DMS79 treated with DMSO at 0.1 percent for 48 hours (cell line): ENCODE measurements at regions not wholly inside any gene's neighbourhood (a gene's known extent, or its start where the extent isn't known, plus 50 kb on each side); places are given as distances from the start of the nearest gene placed in this dataset.
A peak's percentile ranks its signal among the peaks of the same experiment; 100 is the strongest.
"Not testable (repeated sequence)": the region's sequence is repeated elsewhere in the genome, so short reads cannot be mapped to it uniquely, and the experiment has no call there.

Source experiments
- DNase-seq: peaks from one replicate; lab custom pipeline; 2025; lab: John Stamatoyannopoulos, UW

DNA sequence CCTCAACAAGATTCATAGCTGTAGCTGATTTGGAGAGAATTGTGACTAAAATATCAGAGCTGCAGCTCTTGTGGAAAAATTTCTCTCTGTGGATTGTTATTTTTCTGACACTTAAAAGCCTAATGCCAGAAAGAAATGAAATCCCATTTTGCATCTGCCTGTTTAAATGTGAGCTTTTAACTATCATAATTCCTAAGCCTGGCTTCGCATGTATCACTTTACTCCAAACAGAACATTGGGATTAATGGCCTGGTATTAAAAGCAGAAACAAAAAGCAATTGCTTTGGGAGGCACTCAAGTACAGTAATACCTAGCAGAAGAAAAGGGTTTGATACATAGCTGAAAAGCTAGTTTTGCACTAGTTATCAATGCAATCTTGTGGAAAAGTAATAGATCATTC is 164.2 kb upstream of the FSHR start:
- DNase-seq: no peak

DNA sequence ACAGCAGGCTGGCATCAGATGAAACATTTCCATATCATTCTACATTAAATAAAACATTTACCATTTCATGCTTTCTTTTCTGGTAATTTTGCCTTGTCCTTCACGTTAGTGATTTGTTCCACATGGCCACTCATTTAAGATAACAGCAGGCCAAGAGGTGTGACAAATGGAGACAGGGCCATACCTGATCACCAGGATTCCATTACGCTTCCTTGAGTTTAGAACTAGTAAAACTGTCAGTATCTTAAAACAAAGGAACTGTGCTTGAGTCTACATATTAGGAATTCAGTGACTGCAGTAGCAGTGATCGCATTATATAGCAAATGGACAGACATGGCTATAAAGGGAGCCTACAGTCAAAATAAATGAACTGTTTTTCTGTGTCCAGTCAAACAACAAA is 155.1 kb upstream of the FSHR start:
- no peak for DNase-seq

DNA sequence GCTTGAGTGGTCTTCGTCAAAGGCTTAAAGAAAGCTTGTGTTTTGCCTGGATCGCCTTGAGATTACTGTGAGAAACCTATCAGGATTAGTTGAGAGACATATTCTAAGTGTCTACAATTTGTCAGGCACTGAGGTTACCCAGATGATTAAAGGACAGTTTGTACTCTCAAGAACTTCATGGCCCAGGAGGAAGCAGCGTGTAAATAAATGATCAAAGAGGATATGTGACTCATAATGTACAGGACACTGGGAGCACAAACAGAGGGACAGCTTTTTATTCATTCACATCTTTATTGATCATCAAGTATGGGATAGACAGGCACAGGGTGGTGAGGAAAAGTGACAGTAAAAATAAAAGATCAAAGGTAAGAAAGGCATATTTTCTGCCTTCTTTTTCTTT is 152.6 kb upstream of the FSHR start:
- no peak for DNase-seq

DNA sequence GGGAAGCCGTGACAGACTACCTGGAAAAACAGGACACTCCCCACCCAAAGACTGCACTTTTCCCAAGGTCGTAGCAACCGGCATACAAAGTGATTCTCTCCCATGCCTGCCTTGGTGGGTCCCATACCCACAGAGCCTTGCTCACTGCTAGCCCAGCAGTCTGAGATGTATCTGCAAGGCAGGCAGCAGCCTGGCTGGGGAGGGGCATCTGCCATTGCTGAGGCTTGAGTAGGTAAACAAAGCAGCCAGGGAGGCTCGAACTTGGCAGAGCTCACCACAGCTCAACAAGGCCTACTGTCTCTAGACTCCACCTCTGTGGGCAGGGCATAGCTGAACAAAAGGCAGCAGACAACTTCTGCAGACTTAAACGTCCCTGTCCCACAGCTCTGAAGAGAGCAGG is 144.4 kb upstream of the FSHR start:
- not testable (repeated sequence) for DNase-seq

DNA sequence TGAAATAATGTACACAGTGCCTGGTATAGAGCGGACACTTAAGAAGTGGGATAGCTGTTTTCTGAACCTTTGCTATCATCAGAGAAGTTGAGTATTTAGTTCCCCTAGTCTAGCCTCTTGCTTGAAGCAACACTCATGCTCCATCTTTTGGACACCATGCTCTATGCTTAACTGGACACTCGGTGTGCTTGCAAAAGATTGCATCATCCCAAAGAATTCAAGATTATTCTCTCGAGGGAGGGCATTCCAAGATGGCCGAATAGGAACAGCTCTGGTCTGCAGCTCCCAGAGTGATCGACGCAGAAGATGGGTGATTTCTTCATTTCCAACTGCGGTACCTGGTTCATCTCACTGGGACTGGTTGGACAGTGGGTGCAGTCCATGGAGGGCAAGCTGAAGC is 143.9 kb upstream of the FSHR start:
- DNase-seq: no peak

DNA sequence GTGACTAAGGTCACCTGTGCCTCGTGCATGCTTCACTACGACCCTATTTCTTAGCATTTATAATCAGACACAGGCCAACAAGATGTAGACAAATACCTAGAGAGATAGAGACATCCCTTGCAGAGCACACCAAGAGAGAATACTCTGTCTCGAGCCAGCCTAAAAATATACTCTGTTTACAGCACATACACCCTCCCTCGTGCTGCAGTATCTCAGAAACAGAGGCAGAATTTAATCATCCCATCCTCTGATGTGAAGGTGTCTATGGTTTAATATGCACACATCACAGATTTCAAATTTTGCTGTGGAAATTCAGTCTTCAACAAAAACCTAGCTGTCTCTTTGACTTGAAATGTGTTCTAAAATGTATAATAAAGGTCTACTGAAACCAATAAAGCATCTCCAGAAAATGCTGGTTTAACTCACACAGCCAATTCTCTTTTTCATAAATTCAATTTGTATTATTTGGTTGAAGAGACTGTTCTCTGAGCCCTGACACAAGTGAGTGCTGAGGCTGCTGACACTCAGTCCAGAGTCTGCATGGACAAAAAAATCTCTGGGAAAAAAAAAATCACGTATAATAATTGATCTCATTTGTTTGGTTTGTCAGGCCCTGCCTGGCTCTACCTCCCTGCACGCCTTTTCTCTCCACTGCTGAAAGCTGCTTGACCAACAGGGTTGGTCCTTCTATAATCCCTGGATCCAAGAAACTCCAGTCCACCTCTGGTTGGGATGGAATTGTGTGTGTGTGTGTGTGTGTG is 142.0 kb upstream of the FSHR start:
- no peak for DNase-seq

DNA sequence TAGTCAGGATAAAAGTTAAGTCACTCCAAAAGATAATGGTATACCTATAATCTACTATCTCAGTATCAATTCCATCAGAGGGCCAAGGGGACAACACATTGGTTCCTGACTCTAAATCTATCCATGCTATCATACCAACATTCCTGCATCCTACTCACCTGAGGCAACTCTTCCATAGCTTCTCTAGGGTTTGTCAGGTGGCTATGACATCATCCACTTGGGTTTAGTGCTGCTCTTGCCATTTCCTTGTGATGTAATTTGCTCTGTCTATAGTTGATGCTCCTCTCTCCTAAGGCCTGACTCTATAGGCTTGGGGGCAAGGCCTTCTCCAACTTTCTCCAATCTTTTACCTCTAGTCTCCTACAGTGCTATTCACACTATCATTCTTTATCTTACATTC is 139.9 kb upstream of the FSHR start:
- no peak for DNase-seq

DNA sequence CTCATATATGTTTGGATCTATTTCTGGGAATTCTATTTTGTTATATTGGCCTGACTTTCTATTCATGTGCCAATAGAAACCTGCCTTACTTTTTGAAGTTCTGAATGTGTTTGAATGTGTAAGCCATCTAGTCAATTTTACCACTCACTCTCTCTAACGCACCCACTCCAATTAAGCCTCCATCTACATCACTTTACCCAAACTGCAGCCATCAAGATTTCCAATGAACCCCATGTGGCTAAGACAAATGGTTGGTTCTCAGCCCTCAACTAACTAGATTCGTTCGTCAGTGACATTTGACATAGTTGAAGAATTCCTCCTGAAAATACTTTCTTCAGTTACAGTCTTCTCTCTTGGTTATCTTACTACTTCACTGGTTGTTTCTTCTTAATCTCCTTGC is 137.3 kb upstream of the FSHR start:
- DNase-seq: no peak

DNA sequence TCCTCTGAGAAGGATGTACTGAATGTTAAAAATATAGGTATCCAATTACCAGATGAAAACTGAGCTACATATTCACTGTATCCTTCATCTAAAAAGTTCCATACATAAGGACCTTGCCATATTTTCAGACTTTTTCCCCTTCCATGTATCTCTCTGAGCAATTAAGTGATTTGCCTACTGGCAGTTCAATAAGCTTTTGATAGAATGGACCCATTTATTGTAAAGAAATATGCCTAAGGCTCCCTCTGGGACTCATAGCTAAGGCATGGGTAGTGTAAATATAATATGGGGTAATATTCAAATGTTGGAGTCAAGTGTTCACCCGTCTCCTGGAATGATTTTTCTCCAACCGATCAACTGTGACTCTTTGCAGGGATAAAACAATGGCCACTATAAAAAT is 135.4 kb upstream of the FSHR start:
- DNase-seq: no peak

DNA sequence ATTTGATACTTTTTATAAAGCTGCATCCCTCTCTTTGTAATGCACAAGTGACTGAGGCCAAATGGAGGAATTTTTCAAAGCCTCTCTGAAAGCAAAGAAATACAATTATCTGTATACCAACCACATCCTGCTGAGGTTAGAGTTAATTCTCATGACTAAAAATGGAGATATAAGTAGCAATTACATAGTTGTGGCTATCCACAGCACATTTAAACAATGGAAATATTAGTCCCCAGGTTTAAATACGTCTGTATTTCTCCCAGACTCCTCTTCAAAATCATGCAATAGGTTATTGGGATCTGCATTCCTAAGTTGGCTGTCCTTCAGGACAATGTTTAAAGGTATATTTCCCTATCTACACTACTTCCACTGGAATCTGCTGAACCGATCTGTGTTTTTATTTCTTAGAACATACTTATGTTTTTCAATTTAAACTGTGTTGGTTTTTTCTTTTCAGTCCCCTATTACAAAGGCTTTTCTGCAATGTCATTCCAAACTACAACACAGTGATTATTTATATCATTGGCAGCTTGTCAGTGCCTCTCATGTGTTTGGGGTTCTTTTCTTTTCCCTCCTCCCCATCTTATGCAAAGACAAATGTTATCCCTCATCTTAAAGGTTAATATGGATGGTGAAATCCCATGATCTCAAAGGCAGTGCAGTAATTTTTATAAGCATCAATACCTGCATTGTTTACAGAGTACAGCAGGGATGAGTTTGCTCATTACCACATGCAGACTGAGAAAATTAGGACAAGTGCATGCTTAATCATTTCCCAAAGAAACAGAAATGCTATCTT is 134.8 kb upstream of the FSHR start:
- DNase-seq: no peak

DNA sequence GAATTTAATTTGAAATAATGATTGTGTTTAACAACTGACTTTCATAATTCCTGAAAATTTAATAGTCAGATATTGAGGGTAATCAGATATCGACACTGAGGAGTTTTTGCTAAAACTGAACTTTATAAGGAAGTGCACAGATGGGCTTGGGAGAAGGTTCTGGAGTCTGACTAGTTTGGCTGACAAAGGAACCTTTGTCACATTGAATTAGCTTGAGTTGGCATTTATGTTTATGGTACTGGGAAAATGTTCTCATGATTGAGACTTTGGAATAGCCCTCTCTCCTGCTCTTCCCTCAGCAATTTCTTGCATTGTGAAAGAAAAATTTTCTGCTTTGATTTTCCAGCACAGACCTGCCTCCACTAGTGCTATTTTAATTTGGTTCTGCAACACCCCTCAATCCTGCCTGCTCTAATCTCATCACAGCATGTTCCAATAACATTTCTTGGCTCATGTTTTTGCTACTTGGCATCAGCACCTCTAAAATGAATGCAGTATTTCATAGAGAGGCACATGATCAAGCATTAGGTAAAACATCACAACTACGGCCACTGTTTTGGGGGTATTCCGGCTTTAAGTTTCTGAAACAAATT is 133.9 kb upstream of the FSHR start:
- no peak for DNase-seq

DNA sequence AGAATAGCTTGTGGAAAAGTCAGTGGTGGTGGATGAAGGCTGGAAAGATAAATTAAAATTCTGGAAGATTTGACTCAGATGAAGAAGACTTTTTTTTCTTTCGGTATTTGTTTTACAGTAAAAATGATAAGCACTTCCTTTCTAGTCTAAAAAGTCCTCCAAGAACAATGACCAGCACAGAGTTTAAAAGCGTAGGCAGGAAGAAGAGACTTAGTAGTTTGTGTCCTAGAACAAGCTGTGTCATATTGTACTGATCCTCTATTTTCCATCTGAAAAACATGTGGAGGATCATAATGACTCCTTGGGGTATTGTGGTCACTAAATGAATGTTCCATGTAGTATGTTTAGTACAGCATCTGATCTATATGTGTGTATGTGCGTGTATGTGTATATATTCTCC is 132.4 kb upstream of the FSHR start:
- DNase-seq: no peak

DNA sequence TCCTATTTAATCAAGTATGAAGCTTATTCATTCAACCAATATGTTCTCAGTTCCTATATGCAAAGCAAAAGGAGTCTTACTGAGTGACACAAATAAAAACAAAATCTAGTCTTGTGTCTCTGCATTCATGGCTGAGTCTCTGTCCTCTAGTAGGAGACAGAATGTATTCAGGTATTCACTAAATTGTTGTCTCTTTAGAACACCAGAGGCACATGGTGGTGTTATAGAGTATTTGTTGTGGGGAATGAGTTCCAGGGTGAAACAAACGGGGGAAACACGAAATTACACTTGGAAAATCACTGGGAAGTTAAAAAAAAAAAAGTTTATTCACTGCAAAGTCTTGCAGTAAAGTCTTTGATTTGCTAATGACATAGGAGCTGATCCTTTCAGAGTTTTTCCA is 131.7 kb upstream of the FSHR start:
- DNase-seq: no peak

DNA sequence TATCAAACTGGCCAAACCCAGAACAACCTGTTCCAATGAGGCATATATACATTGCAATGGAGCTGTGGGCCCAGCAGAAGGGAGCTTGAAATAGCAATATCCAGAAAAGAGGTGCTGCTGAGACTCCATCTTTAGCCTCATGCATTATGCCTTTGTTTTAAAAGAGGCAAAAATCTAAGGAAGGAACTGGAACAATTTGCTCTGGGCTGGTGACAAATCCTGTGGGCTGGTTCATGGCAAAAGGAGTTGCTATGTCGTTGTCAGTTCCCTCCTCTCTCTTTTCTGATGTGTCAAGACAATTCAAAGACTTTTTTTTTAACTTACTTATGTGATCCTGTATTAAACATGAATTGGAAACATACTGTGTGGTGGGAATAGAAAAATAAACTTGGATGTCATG is 124.2 kb upstream of the FSHR start:
- DNase-seq: no peak

DNA sequence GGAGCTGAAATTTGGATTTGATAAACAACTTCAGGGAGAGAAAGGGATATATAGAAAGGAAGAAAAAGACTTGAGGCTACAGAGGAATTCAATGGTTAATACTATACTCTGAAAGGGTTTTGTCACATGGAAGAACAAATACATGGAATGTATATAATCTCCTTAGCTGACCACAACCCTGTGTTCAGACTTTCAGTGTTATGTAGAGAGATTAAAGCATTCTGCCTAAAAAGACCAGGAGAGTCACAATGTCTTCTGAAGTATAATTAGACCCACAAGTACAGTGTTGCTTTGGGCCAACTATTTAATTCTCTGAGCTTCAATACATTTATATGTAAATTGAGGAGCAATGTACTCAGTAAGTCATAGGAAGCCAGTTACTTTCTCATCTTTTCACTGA is 123.8 kb upstream of the FSHR start:
- DNase-seq: no peak

DNA sequence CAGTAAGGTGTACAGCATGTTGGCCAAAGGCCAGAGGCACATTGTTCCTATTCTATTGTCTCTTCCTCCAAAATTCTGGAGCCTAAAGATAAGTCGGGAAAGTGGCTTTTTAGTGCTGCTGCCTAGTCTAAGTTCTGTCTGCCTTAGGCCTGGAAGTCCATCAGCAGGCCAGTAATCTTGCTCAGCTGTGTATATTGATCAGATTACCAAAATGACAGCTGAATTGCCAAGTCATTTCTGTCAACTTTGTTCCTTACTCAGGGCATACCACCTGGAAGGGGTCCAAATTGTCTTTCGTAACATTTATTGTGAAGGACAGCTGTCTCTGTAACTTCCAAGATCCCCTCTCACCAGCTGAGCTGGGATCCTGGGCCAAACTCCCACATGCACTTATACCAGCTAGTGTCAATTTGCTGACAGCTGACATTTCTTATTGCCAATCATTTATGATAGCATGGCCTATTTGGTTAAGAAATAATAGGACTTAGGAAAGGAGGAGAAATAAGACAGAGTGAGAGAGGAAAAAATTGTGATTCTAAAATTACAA is 116.8 kb upstream of the FSHR start:
- no peak for DNase-seq

DNA sequence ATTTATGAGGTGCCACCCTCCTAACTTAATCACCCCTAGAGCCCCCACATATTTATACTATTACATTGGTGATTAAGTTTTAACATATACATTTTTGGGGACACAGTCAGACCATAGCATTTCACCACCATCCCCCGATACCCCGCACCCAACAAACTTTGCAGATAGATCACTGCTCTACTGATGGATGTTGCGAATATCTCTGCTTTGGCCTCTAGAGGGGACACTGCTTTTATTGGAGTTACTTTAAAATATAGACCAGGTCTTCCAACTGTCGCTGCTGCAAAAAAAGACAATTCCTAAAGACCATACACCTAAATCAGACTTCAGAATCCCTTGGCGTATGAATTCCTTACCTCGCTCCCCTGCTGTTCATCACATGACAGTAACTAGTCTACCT is 115.8 kb upstream of the FSHR start:
- no peak for DNase-seq

DNA sequence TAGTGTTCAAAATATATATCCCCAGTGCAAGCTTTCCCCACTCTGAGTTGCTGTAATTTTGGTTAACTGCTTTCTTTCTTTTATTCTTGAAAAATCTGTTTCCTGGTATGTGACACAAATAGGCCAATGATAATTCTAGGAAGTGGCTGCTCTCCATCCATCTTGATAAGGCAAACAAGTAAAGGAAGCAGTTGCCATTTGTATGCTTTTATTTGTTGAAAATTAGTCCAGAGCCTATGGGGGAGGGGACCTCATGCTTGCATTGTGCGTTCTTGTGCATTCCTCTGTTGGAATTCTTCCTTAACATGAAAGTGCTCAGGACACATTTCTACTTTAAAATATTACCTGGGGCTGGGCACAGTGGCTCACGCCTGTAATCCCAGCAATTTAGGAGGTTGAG is 111.2 kb upstream of the FSHR start:
- no peak for DNase-seq

DNA sequence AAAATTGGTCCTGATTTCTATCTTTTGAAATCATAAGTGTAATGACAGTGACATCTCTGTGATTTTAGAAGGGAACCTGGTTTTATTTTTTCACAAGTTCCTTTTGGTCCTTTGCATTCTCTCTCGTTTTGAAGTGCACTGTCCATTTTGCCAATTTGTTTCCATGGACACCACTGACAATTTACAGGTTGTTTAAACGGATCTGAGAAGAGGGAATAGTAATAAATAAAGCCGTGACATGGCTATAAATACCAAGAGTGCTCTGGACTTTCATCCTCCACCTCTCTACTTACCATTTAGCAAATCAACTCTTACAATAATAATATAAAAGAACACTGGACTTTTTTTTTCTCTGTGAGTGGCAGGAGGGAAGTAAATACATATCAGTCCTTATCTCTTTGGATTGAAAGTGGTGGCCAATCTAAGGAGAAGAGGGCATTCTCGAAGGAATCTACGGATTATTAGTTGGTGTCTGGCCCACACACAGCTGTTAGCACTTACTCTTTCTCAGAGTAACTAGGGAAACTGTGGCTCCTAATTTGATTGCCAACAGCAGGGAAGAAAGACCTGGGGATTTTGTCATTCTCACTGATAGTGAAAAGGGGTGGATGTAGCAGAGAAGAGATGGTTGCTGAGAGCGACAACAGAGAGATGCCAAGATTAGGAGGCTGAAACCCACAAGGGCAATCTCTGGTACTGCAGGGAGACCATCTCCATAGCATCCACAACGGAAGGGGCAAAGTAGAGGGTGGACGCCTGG is 108.7 kb upstream of the FSHR start:
- peak; percentile 44 for DNase-seq

DNA sequence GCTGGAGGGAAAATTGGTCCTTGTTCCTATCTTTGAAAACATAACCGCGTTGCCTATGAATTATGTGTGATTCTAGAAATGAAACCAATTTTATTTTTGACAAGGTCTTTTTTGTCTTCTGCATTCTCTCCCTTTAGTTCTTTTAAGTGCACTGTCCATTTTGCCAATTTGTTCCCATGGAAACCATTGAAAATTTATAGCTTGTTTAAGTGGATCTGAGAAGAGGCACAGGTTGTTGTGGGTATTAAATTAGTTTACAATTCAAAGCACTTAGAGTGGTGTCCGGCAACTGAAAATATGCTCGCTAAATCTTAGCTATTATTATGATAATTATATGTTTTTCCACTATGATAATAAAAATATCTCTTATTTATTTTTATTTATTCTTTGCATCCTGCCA is 107.5 kb upstream of the FSHR start:
- peak; percentile 72 for DNase-seq

DNA sequence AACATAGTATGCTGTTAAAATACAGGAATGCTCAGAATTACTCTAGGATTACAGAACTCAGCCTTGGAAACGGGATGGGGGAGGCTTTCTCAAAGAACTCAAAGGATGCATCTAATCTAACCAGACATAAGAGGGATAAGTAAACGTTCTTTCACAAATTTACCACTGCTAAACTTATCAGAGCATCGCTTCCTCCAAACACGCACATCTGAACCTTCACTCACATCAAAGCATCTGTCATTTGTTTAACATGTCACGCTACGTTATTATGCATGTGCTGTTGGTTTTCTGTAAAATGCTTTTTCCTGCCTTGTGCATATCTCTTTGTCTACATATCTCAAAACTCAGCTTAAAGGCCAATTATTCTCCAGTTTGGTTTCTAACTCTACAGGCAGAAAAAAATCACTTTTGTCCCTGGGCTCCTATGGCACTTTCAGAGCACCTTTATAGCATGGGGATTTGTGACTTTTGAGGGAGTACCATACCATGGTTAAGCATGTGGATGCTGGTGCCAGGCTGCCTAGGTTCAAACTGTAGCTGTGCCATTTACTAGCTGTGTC is 106.7 kb upstream of the FSHR start:
- DNase-seq: peak; percentile 37

DNA sequence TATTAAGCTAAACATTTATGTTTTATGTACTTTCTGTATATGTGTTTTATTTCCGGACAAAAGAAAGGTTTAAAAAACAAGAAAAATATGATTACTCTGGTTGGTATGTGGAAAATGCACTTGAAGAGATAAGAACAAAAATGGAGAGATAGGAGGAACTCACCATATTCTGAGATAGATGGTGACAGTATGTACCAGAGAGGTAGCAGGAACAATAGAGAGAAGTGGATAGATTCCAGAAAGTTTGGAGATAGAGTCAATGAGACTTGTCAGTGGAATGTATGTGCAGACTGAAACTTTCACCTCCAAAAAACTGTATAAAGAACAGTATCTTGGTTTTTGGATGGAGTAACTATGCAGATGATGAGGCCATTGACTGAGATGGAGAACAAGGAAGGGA is 105.6 kb upstream of the FSHR start:
- DNase-seq: no peak
